Endodermal cell (in vitro differentiated cells): ENCODE measurements at regions not wholly inside any gene's neighbourhood (a gene's known extent, or its start where the extent isn't known, plus 50 kb on each side); places are given as distances from the start of the nearest gene placed in this dataset.

ENCODE experiments used
- DNase-seq: peaks from one replicate; pipeline ENCODE4 v3.0.0-alpha.2; 2017
- H3K27ac ChIP-seq: 2 replicates; pipeline ENCODE4 v1.5.1; 2013; ENCODE audit warnings: mild to moderate bottlenecking, low read depth, low read length, moderate library complexity
- H3K27me3 ChIP-seq: 2 replicates; pipeline ENCODE4 v1.6.1; 2013; ENCODE audit warnings: mild to moderate bottlenecking, low read length, moderate library complexity; ENCODE audit not compliant: insufficient read depth, control insufficient read depth, poor library complexity, severe bottlenecking
- H3K36me3 ChIP-seq: 2 replicates; pipeline ENCODE4 v1.7.0; 2013; ENCODE audit warnings: mild to moderate bottlenecking, low read length, moderate library complexity; ENCODE audit not compliant: control insufficient read depth, insufficient read depth
- H3K4me1 ChIP-seq: one replicate; pipeline ENCODE4 v1.7.0; 2013; ENCODE audit warnings: low read length; ENCODE audit not compliant: control insufficient read depth, insufficient read depth
- H3K4me3 ChIP-seq: 2 replicates; pipeline ENCODE4 v1.5.1; 2013; ENCODE audit warnings: mild to moderate bottlenecking, low read length, moderate library complexity
- H3K9ac ChIP-seq: 2 replicates; pipeline ENCODE4 v1.6.1; 2013; ENCODE audit warnings: mild to moderate bottlenecking, low read length, moderate library complexity; ENCODE audit not compliant: poor library complexity, severe bottlenecking; ENCODE audit errors: extremely low read depth
- H3K9me3 ChIP-seq: 2 replicates; pipeline ENCODE4 v1.6.1; 2013; ENCODE audit warnings: mild to moderate bottlenecking, low read length, moderate library complexity; ENCODE audit not compliant: control insufficient read depth
- H3K27ac Mint-ChIP-seq: 2 replicates; pipeline ENCODE4 v1.8.0; 2020; ENCODE audit warnings: mixed read lengths
- H3K27me3 Mint-ChIP-seq: 2 replicates; pipeline ENCODE4 v1.8.0; 2021; ENCODE audit warnings: mild to moderate bottlenecking, mixed read lengths; ENCODE audit not compliant: insufficient read depth
- H3K36me3 Mint-ChIP-seq: 2 replicates; pipeline ENCODE4 v1.8.0; 2020; ENCODE audit warnings: low read depth, mixed read lengths
- H3K4me1 Mint-ChIP-seq: 2 replicates; pipeline ENCODE4 v1.8.0; 2020; ENCODE audit warnings: mixed read lengths
- H3K4me3 Mint-ChIP-seq: 2 replicates; pipeline ENCODE4 v1.8.0; 2020; ENCODE audit warnings: mild to moderate bottlenecking, moderate library complexity, mixed read lengths
- H3K9me3 Mint-ChIP-seq: 2 replicates; pipeline ENCODE4 v1.8.0; 2020; ENCODE audit warnings: mild to moderate bottlenecking, mixed read lengths
- WGBS, 2 experiments: methylation state at CpG; one replicate each; pipeline versions ENCODE4 v1.1.5 to v1.1.7; 2013; ENCODE audit warnings: missing lambda C conversion rate in 2 of 2, mixed read lengths in 1 of 2; ENCODE audit not compliant: insufficient coverage in 1 of 2, insufficient read length in 1 of 2; 5-methylcytosine and 5-hydroxymethylcytosine counted together
- TF ChIP-seq, protein P1 (sequence below): fragments of 200-600 bp; sonication (generic); conservative IDR thresholded peaks from 2 replicates; pipeline ENCODE4 v1.5.0; 2021; ENCODE audit warnings: antibody characterized with exemption, mild to moderate bottlenecking

DNA sequence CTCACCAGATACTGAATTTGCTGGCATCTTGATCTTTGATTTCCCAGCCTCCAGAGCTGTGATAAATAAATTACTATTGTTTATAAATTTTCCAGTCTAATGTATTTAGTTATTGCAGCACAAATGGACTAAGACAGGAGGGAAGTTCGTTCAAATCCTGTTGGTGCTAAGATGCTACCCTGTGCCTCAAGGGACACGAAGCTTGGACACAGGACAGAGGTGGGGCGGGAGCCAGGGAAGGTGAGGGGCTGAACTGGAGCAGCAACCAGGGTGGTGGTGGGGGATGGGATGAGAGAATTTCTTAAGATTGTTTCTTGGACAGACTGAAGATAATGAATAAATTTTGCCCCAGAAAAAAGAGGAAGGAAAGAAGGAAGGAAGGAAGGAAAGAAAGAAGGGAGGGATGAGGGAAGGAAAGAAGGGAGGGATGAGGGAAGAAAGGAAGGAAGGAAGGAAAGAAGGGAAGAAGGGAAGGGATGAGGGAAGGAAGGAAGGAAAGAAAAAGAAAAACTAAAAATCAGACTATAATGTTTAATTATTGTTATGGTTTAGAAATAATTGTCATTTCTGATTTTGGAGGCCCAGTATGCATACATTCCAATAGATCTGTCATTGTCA, 127.2 kb downstream of the CDC5L start:
- H3K9ac ChIP-seq: no peak overlapping the region
- TF ChIP-seq, protein P1, sequence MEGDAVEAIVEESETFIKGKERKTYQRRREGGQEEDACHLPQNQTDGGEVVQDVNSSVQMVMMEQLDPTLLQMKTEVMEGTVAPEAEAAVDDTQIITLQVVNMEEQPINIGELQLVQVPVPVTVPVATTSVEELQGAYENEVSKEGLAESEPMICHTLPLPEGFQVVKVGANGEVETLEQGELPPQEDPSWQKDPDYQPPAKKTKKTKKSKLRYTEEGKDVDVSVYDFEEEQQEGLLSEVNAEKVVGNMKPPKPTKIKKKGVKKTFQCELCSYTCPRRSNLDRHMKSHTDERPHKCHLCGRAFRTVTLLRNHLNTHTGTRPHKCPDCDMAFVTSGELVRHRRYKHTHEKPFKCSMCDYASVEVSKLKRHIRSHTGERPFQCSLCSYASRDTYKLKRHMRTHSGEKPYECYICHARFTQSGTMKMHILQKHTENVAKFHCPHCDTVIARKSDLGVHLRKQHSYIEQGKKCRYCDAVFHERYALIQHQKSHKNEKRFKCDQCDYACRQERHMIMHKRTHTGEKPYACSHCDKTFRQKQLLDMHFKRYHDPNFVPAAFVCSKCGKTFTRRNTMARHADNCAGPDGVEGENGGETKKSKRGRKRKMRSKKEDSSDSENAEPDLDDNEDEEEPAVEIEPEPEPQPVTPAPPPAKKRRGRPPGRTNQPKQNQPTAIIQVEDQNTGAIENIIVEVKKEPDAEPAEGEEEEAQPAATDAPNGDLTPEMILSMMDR: no peak
- no peaks in the 10 kb centered on the region for H3K27me3 ChIP-seq
- Mint-ChIP-seq H3K27ac (no peak overlapping the region), H3K9me3 (peaks cover 14% of the 10 kb centered on the region), H3K27me3 (peaks cover 4% of the 10 kb centered on the region), H3K36me3 (no peaks in the 10 kb centered on the region), H3K4me3 (no peak overlapping the region), H3K4me1 (peaks cover 1% of the 10 kb centered on the region)
- WGBS, 2 experiments: 83 to 90% methylated on average over 3 of the region's 3 CpGs
- no peaks in the 10 kb centered on the region for H3K4me1 ChIP-seq
- H3K9me3 ChIP-seq: no peaks in the 10 kb centered on the region
- H3K36me3 ChIP-seq: no peaks in the 10 kb centered on the region
- no peak for DNase-seq
- H3K27ac ChIP-seq: no peak overlapping the region
- H3K4me3 ChIP-seq: no peak overlapping the region

DNA sequence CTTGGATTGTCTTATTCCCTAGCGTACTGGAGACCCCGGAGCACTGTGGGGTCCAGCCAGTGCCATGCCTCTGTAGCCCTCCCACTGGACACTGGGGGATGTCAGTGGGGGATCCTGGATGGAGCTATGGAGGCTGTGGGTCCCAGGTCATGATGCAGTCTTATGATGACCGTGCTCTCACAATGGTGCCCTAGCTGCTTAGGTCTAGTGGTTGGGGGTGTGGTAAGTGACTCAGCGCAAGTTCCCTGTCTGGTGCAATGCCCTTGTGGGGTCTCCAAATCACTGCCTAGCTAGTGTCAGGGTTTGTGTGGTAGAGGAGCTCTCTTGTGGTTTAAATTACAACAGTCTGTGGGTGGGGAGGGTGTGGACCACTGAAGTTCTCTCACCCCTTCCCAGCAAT, 135.4 kb downstream of the CDC5L start:
- Mint-ChIP-seq H3K4me3 (no peak overlapping the region), H3K36me3 (no peaks in the 10 kb centered on the region), H3K9me3 (peaks cover 8% of the 10 kb centered on the region), H3K27me3 (no peaks in the 10 kb centered on the region), H3K4me1 (peaks cover 2% of the 10 kb centered on the region), H3K27ac (no peak overlapping the region)
- WGBS, 2 experiments: 95% methylated on average over 4 of the region's 4 CpGs; no CpG with 5 or more reads in 1 of the 2 experiments
- Histone ChIP-seq H3K27me3 (no peaks in the 10 kb centered on the region), H3K27ac (no peak overlapping the region), H3K4me3 (no peak overlapping the region), H3K9me3 (peaks cover 6% of the 10 kb centered on the region), H3K9ac (no peak overlapping the region), H3K36me3 (no peaks in the 10 kb centered on the region), H3K4me1 (peaks cover 2% of the 10 kb centered on the region)
- no peak for DNase-seq
- TF ChIP-seq, protein P1: no peak

DNA sequence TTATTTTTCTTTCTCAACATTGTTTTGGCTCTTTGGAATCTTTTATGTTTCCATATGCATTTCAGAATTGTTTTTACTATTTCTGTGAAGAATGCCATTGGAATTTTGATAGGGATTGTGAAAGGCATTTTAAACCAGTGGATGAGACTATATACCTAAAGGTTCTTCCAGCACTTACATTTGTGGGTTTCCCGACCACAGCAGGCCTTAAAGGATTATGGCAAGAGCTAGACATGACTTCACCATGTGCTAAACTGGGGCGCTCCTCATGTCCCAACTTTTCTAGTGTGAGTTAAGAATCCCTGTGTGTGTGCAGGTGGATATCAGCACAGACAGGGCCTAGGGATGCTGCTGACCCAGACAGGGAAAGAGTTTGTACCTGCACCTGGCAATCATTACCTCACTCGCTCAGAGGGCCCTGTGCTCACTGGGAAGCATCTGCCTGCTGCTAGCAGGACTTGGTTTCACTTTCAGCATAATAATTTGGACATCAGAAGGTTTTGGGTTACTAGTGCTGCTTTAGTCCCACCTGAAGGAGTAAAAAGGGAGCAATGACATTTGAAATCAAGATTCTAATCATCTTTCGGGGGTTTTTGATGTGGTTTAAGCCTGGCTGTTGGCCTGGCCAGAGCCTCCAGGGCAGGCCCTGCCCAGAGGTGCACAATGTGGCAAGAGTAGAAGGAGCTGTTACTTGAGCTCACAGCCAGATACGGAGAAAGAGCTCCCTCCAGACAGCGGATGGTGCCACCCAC, 137.1 kb downstream of the CDC5L start:
- Histone ChIP-seq H3K4me3 (no peak overlapping the region), H3K9ac (no peak overlapping the region), H3K4me1 (peaks cover 13% of the 10 kb centered on the region), H3K27me3 (no peaks in the 10 kb centered on the region), H3K27ac (no peak overlapping the region), H3K36me3 (no peaks in the 10 kb centered on the region), H3K9me3 (peaks cover 6% of the 10 kb centered on the region)
- Mint-ChIP-seq H3K27me3 (no peaks in the 10 kb centered on the region), H3K4me3 (no peak overlapping the region), H3K9me3 (no peaks in the 10 kb centered on the region), H3K36me3 (no peaks in the 10 kb centered on the region), H3K27ac (no peak overlapping the region), H3K4me1 (peaks cover 14% of the 10 kb centered on the region)
- WGBS, 2 experiments: 90 to 92% methylated on average over 6 of the region's 6 CpGs
- no peak for DNase-seq
- TF ChIP-seq, protein P1: no peak
